GM18519 (cell line): ENCODE measurements at regions not wholly inside any gene's neighbourhood (a gene's known extent, or its start where the extent isn't known, plus 50 kb on each side); places are given as distances from the start of the nearest gene placed in this dataset.
A peak's percentile ranks its signal among the peaks of the same experiment; 100 is the strongest.

ENCODE experiments used
- ATAC-seq: cut with Tn5 transposase; IDR thresholded peaks from one replicate; pipeline ENCODE4 v1.9.1; 2021; ENCODE audit warnings: mild to moderate bottlenecking, moderate library complexity; ENCODE audit not compliant: unreplicated experiment, low FRiP score

DNA sequence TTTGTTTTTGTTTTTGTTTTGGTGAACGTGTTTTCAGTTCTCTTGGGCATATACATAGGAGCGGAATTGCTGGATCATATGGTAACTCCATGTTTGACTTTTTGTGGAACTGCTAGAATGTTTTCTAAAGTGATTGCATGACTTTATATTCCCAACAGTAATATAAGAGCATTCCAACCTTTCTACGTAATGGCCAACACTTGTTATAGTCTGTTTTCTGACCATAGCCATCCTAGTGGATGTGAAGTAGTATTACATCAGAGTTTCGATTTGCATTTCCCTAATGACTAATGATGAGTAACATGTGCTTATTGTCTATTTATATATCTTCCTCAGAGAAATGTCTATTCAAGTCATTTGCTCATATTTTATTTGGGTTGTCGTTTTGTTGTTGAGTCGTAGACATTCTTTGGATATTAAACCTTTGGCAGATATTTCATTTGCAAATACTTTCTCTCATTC is 268.7 kb downstream of the AEBP2 start:
- no peak for ATAC-seq

GRCh38 chr12:19709889-19710288 is 270.6 kb downstream of the AEBP2 start:
- no peak for ATAC-seq

GRCh38 chr12:19710811-19711793 is 271.8 kb downstream of the AEBP2 start:
- no peak for ATAC-seq

GRCh38 chr12:19712041-19712440 is 272.7 kb downstream of the AEBP2 start:
- no peak for ATAC-seq

- no peak for ATAC-seq
Measured at GRCh38 chr12:19718401-19718800, 279.1 kb downstream of the AEBP2 start.

GRCh38 chr12:19719672-19720071 is 280.4 kb downstream of the AEBP2 start:
- ATAC-seq = no peak

DNA sequence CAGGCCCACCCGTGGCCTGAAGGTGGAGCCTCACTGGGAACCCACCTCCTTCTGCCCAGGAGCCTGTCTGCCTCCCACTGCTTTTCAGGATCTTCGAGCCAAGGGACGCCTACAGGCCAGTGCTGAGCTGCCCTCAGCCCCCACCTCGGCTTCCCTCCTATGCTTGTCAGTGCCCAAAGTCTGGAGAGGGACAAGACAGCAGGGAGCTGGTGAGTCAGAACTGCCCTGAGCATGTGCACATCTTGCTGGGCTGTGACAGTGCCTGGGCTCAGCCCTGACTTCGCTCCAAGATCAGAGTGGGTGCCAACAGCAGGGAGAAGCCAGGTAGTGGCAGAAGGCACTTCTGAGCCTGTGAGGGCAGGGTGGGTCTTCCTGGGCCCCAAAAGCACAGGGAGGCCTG is 286.8 kb downstream of the AEBP2 start:
- ATAC-seq = no peak

- ATAC-seq = no peak
Measured at GRCh38 chr12:19726592-19726991, 287.3 kb downstream of the AEBP2 start.

GRCh38 chr12:19737019-19737418 is 297.7 kb downstream of the AEBP2 start:
- no peak for ATAC-seq

GRCh38 chr12:19739195-19739776 is 300.0 kb downstream of the AEBP2 start:
- no peak for ATAC-seq

DNA sequence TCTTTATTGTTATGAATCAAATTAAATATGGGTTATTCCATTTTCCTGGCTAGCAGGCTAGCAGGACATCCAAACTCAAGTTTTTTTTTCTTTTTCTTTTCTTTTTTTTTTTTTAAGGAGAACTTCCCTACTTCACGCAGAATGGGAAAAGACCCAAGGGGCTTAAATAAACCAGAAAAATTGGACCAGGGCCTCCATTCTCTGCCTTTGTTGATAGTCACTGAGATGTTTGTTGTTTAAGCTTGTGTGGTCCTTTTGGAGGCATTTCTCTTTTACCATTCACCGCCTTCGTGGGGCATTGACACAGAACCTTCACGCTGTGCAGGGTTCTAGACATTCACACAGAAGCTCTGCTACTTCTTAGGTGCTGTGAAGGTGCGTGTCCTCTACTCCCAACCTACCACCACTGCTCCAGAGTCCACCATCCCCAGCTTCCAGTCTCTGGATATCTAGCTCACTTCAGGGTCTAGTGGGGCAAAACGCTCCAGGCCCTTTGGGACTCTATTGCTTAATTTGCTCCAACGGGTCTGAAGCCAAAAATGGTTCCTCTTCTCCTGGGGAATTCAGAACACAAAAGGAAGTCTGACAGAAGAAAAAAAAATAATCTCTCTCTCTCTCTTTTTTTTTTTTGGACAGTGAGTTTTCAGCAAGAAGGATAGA is 301.3 kb downstream of the AEBP2 start:
- ATAC-seq = no peak

DNA sequence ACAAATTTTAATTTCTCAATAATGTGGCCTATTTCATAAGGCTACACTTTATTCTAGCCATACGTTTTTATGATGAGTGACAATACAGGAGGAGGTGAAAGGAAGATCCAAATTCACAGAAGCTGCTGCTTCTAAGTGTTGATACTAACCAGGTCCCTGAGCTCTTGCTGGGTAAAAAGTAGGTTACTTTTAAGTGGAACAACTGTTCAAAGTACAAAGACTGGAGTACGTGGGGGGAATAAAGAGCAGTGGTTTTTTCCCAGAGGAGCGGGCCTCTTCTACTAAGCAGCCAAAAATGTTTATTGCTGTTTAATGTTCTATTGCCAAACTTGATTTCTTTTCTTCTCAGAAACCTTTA is 301.8 kb downstream of the AEBP2 start:
- ATAC-seq = no peak

- ATAC-seq = no peak
Measured at GRCh38 chr12:19744705-19745218, 305.5 kb downstream of the AEBP2 start.

GRCh38 chr12:19746471-19746870 is 307.2 kb downstream of the AEBP2 start:
- no peak for ATAC-seq

DNA sequence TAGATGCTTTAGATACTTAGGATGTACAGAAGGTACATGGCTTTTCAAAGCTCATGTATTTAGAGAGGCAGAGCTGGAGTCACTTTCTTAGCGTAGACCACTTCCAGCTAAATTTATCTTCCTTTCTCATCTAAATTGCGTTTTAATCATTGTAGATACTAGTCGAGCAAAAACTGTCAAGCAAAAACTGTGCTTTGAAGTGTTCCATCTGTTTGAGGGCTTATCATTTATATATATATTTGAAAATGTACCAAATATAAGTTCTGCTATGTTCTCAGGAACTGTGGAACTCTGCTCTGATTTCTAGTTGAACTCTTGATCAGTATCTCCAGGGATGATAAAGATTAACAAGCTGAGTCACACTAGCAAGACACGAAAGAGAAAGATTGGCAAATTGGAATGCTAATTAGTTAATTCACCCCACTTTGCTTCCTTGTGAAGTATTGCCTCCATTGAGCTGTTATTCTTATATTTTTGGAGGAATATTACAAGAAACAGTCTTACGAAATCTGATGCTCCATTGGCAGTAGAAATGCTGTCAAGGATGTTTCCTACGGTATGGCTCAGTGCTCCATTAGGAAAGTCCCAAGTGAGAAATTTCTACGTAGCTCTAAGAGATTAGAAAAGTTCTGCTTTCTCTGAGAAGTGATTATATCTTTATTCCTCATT is 310.7 kb downstream of the AEBP2 start:
- ATAC-seq = no peak

GRCh38 chr12:19751078-19751477 is 311.8 kb downstream of the AEBP2 start:
- ATAC-seq = no peak

DNA sequence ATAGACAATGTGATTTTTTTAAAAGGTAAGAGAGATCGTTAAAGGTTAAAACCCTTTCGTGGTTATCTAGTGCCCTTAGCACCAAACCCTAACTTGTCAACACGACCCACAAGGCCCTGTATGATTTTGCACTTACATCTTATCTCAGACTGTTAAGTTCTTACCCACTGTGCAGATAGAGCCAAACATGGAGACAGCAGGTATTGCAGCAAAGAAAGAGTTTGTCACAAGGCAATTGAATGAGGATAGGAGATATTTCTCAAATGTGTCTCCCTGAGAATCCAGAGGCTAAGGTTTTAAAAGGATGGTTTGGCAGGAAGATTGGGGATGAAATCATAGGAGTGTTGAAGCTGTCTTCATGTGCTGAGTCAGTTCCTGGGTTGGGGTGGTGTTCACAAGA is 313.4 kb downstream of the AEBP2 start:
- no peak for ATAC-seq

DNA sequence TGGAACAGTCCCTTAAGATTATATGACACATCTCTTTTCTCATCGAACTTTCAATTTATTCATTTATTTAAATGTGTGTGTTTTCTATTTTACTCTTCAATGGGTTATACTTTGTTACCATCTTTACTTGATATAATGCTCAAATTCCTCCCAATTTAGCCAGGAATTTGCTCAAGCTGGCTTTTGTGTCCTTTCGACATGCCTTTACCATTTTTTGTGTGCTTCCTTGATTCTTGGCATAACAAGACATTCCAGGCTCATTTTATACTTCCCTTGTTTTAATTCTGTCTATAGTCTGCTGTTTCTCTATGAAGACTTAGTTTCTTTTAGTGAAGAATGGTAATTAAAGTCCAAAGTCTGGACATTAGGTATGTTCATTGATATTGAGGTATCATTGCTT is 315.8 kb downstream of the AEBP2 start:
- no peak for ATAC-seq

- ATAC-seq = peak; percentile 59
Measured at GRCh38 chr12:19757317-19757877, 318.1 kb downstream of the AEBP2 start.

- no peak for ATAC-seq
Measured at GRCh38 chr12:19759227-19759626, 319.9 kb downstream of the AEBP2 start.
